Neural progenitor cell (in vitro differentiated cells): ENCODE measurements at regions not wholly inside any gene's neighbourhood (a gene's known extent, or its start where the extent isn't known, plus 50 kb on each side); places are given as distances from the start of the nearest gene placed in this dataset.

Experiments
- CTCF ChIP-seq: fragments of 200-600 bp; sonication (generic); IDR thresholded peaks from 2 replicates; pipeline ENCODE4 v1.5.1; 2017; ENCODE audit warnings: antibody characterized with exemption, mild to moderate bottlenecking
- EZH2 ChIP-seq: fragments of 200-600 bp; sonication (generic); IDR thresholded peaks from 2 replicates; pipeline ENCODE4 v1.6.1; 2017; ENCODE audit warnings: antibody characterized with exemption, mild to moderate bottlenecking, moderate library complexity

- TF ChIP-seq EZH2 (no peak), CTCF (no peak)
Observed at GRCh38 chr1:229122606-229123005, 148.3 kb upstream of the RAB4A start.
